IMR-90 (cell line): ENCODE measurements at regions not wholly inside any gene's neighbourhood (a gene's known extent, or its start where the extent isn't known, plus 50 kb on each side); places are given as distances from the start of the nearest gene placed in this dataset.

Experiments used
- BHLHE40 ChIP-seq: fragments of 150-350 bp; IDR thresholded peaks from 2 replicates; pipeline ENCODE4 v1.6.1; 2016; ENCODE audit warnings: mild to moderate bottlenecking, low read depth, low read length
- CEBPB ChIP-seq: IDR thresholded peaks from 2 replicates; pipeline ENCODE4 v1.6.1; 2012; ENCODE audit warnings: low read depth, low read length, improper control_type of control experiment
- CHD1 ChIP-seq: IDR thresholded peaks from 2 replicates; pipeline ENCODE4 v1.6.1; 2012; ENCODE audit warnings: low read depth, low read length, improper control_type of control experiment
- CTCF ChIP-seq: conservative IDR thresholded peaks from 2 replicates; pipeline ENCODE4 v1.5.1; 2012; ENCODE audit warnings: mild to moderate bottlenecking, low read depth, low read length, improper control_type of control experiment
- ELK1 ChIP-seq: fragments of 150-350 bp; IDR thresholded peaks from 2 replicates; pipeline ENCODE4 v1.6.1; 2016; ENCODE audit warnings: low read depth, mild to moderate bottlenecking, low read length, moderate library complexity, borderline replicate concordance
- MAFK ChIP-seq: IDR thresholded peaks from 2 replicates; pipeline ENCODE4 v1.6.1; 2012; ENCODE audit warnings: low read depth, low read length, improper control_type of control experiment
- MAZ ChIP-seq: IDR thresholded peaks from 2 replicates; pipeline ENCODE4 v1.6.1; 2012; ENCODE audit warnings: low read depth, mild to moderate bottlenecking, low read length, improper control_type of control experiment, moderate library complexity, borderline replicate concordance
- MXI1 ChIP-seq: IDR thresholded peaks from 2 replicates; pipeline ENCODE4 v1.6.1; 2012; ENCODE audit warnings: low read depth, mild to moderate bottlenecking, low read length, moderate library complexity, borderline replicate concordance
- POLR2A ChIP-seq: IDR thresholded peaks from 2 replicates; pipeline ENCODE4 v1.6.1; 2012; ENCODE audit warnings: mild to moderate bottlenecking, low read depth, low read length
- RAD21 ChIP-seq: IDR thresholded peaks from 2 replicates; pipeline ENCODE4 v1.6.1; 2012; ENCODE audit warnings: low read length, improper control_type of control experiment
- RCOR1 ChIP-seq: IDR thresholded peaks from 2 replicates; pipeline ENCODE4 v1.6.1; 2012; ENCODE audit warnings: mild to moderate bottlenecking, low read length, improper control_type of control experiment; ENCODE audit not compliant: insufficient replicate concordance
- RFX5 ChIP-seq: IDR thresholded peaks from 2 replicates; pipeline ENCODE4 v1.8.0; 2012; ENCODE audit warnings: low read depth, mild to moderate bottlenecking, low read length, moderate library complexity
- SMC3 ChIP-seq: fragments of 150-350 bp; IDR thresholded peaks from 2 replicates; pipeline ENCODE4 v1.6.1; 2016; ENCODE audit warnings: low read depth, mild to moderate bottlenecking, antibody characterized with exemption, low read length, moderate library complexity
- USF2 ChIP-seq: fragments of 150-350 bp; IDR thresholded peaks from 2 replicates; pipeline ENCODE4 v1.6.1; 2017; ENCODE audit warnings: mild to moderate bottlenecking, antibody characterized with exemption, low read length, low read depth

GRCh38 chr18:28494151-28494550, 317.2 kb upstream of the CDH2 start:
- TF ChIP-seq CTCF (no peak), POLR2A (no peak), MAZ (no peak), BHLHE40 (no peak), RCOR1 (no peak), USF2 (no peak), SMC3 (no peak), MAFK (no peak), RAD21 (no peak), ELK1 (no peak), RFX5 (no peak), CEBPB (no peak), CHD1 (no peak), MXI1 (no peak)
